MM.1S (cell line): ENCODE measurements at regions not wholly inside any gene's neighbourhood (a gene's known extent, or its start where the extent isn't known, plus 50 kb on each side); places are given as distances from the start of the nearest gene placed in this dataset.

Experiments
- DNase-seq: peaks from one replicate; pipeline ENCODE4 v3.0.0-alpha.2; 2015
- H2AFZ ChIP-seq: fragments of 300-600 bp; sonication (generic); 2 replicates; pipeline ENCODE4 v1.6.0; 2016; ENCODE audit warnings: antibody characterized with exemption, low read length
- H3F3A ChIP-seq: fragments of 300-600 bp; sonication (generic); 2 replicates; pipeline ENCODE4 v1.6.1; 2016; ENCODE audit warnings: mild to moderate bottlenecking, antibody characterized with exemption, low read length, moderate library complexity, mixed read lengths; ENCODE audit not compliant: insufficient read depth
- H3K27ac ChIP-seq: fragments of 300-600 bp; sonication (generic); 2 replicates; pipeline ENCODE4 v1.5.1; 2016; ENCODE audit warnings: mild to moderate bottlenecking, low read length
- H3K27me3 ChIP-seq: fragments of 300-600 bp; sonication (generic); replicated peaks from 2 replicates; pipeline ENCODE4 v1.6.0; 2016; ENCODE audit warnings: low read length; ENCODE audit not compliant: insufficient read depth
- H3K36me3 ChIP-seq: fragments of 300-600 bp; sonication (generic); replicated peaks from 2 replicates; pipeline ENCODE4 v1.6.1; 2016; ENCODE audit warnings: mild to moderate bottlenecking, low read length, mixed read lengths; ENCODE audit not compliant: insufficient read depth
- H3K4me1 ChIP-seq: fragments of 300-600 bp; sonication (generic); 2 replicates; pipeline ENCODE4 v1.6.1; 2016; ENCODE audit warnings: low read length, mixed read lengths
- H3K4me2 ChIP-seq: fragments of 300-600 bp; sonication (generic); 2 replicates; pipeline ENCODE4 v1.6.0; 2016; ENCODE audit warnings: low read depth, low read length
- H3K4me3 ChIP-seq: fragments of 300-600 bp; sonication (generic); 2 replicates; pipeline ENCODE4 v1.5.1; 2016; ENCODE audit warnings: low read length, mixed read lengths
- H3K79me2 ChIP-seq: fragments of 300-600 bp; sonication (generic); 2 replicates; pipeline ENCODE4 v1.6.1; 2016; ENCODE audit warnings: mixed run types, low read length, mixed read lengths
- H3K9ac ChIP-seq: fragments of 300-600 bp; sonication (generic); 2 replicates; pipeline ENCODE4 v1.6.1; 2016; ENCODE audit warnings: low read length, mixed read lengths
- H3K9me2 ChIP-seq: fragments of 300-600 bp; sonication (generic); replicated peaks from 2 replicates; pipeline ENCODE4 v1.6.1; 2016; ENCODE audit warnings: mild to moderate bottlenecking, low read length, mixed read lengths; ENCODE audit not compliant: insufficient read depth
- H3K9me3 ChIP-seq: fragments of 300-600 bp; sonication (generic); replicated peaks from 2 replicates; pipeline ENCODE4 v1.6.1; 2016; ENCODE audit warnings: mild to moderate bottlenecking, low read length, mixed read lengths; ENCODE audit not compliant: insufficient read depth
- H4K20me1 ChIP-seq: fragments of 300-600 bp; sonication (generic); 2 replicates; pipeline ENCODE4 v1.6.1; 2016; ENCODE audit warnings: mild to moderate bottlenecking, low read length, moderate library complexity, mixed read lengths; ENCODE audit not compliant: insufficient read depth
- CTCF ChIP-seq: fragments of 300-600 bp; sonication (generic); IDR thresholded peaks from 2 replicates; pipeline ENCODE4 v1.5.1; 2016; ENCODE audit warnings: antibody characterized with exemption, low read length, mixed read lengths
- EZH2 ChIP-seq: fragments of 300-600 bp; sonication (generic); optimal IDR thresholded peaks from 2 replicates; pipeline ENCODE3; 2017; ENCODE audit warnings: low read depth, mild to moderate bottlenecking, antibody characterized with exemption, low read length, mixed read lengths
- EZH2phosphoT487 ChIP-seq: fragments of 300-600 bp; sonication (generic); IDR thresholded peaks from 2 replicates; pipeline ENCODE4 v1.6.1; 2018; ENCODE audit warnings: antibody characterized with exemption, low read length

- H2AFZ ChIP-seq = no peak overlapping the region
- no peaks in the 10 kb centered on the region for H3K9me3 ChIP-seq
- peaks cover 21% of the 10 kb centered on the region for H3K4me1 ChIP-seq
- H3K79me2 ChIP-seq = no peaks in the 10 kb centered on the region
- H4K20me1 ChIP-seq = no peaks in the 10 kb centered on the region
- DNase-seq = peak; percentile 83
- no peaks in the 10 kb centered on the region for H3K9me2 ChIP-seq
- H3F3A ChIP-seq = peaks cover 16% of the 10 kb centered on the region
- peak overlapping the region; percentile 41; the same call in 1 of the 2 replicates for H3K27ac ChIP-seq
- H3K9ac ChIP-seq = no peak overlapping the region
- H3K4me3 ChIP-seq = peak overlapping the region; percentile 36; the same call in 1 of the 2 replicates
- no peaks in the 10 kb centered on the region for H3K27me3 ChIP-seq
- no peaks in the 10 kb centered on the region for H3K36me3 ChIP-seq
- TF ChIP-seq EZH2 (no peak), CTCF (no peak), EZH2phosphoT487 (no peak)
- peak overlapping the region; percentile 60 for H3K4me2 ChIP-seq
Measured at GRCh38 chr7:119711104-119711503, 561.9 kb upstream of the KCND2 start.

GRCh38 chr7:119712886-119713462, 560.0 kb upstream of the KCND2 start:
- Histone ChIP-seq H3K9me3 (no peaks in the 10 kb centered on the region), H3K27ac (no peak overlapping the region), H3K79me2 (no peaks in the 10 kb centered on the region), H4K20me1 (no peaks in the 10 kb centered on the region), H3F3A (peaks cover 6% of the 10 kb centered on the region; the same call in 1 of the 2 replicates), H3K4me1 (peaks cover 11% of the 10 kb centered on the region), H3K4me3 (no peak overlapping the region), H3K36me3 (no peaks in the 10 kb centered on the region), H2AFZ (no peak overlapping the region), H3K9ac (no peak overlapping the region), H3K27me3 (no peaks in the 10 kb centered on the region), H3K9me2 (no peaks in the 10 kb centered on the region), H3K4me2 (no peak overlapping the region)
- TF ChIP-seq EZH2phosphoT487 = no peak
- TF ChIP-seq EZH2 = no peak
- no peak for TF ChIP-seq CTCF
- no peak for DNase-seq

- TF ChIP-seq EZH2phosphoT487 (no peak), EZH2 (no peak), CTCF (no peak)
- DNase-seq = no peak
- Histone ChIP-seq H3K9me3 (no peaks in the 10 kb centered on the region), H3K27me3 (no peaks in the 10 kb centered on the region), H2AFZ (no peak overlapping the region), H3K9ac (no peak overlapping the region), H3K4me2 (no peak overlapping the region), H4K20me1 (no peaks in the 10 kb centered on the region), H3K4me3 (no peak overlapping the region), H3F3A (peaks cover 6% of the 10 kb centered on the region; the same call in 1 of the 2 replicates), H3K27ac (no peak overlapping the region), H3K4me1 (peaks cover 11% of the 10 kb centered on the region), H3K36me3 (no peaks in the 10 kb centered on the region), H3K79me2 (no peaks in the 10 kb centered on the region), H3K9me2 (no peaks in the 10 kb centered on the region)
Measured at GRCh38 chr7:119713606-119714005, 559.4 kb upstream of the KCND2 start.
